ENCODE measurements at regions not wholly inside any gene's neighbourhood (a gene's known extent, or its start where the extent isn't known, plus 50 kb on each side); places are given as distances from the start of the nearest gene placed in this dataset.

DNA sequence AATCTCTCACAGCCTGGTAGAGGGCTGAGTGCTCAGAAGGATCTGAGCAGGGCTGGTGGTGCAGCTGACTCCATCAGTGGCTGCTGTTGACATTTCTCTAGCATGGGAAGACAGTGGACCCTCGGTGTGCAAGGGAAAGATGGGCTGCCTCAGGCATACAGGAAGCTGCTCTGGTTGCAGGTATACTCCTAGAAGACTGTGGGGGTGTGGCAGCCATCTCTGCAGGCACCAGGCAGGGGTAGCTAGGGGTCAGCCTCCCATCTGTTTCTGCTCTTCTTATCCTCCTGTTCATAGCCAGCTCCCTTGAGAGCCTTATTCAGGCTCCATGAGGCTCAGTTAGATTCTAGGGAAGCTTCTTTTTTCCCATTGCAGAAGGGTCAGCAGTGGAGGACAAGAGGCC is 475.5 kb downstream of the TSHZ3 start:
- H4K20me1 ChIP-seq (ENCODE audit: insufficient read depth, low read length): no peaks in the 10 kb centered on the region
- POLR2A ChIA-PET: interaction anchor here (0.8 to 1.4 kb wide), 2 partner anchors 13 to 36 kb away, joined by 3 read pairs; no protein-coding TSS in a partner anchor
- intact Hi-C loops (cut with micrococcal nuclease; ENCODE audit: unreplicated experiment): no loop called here

DNA sequence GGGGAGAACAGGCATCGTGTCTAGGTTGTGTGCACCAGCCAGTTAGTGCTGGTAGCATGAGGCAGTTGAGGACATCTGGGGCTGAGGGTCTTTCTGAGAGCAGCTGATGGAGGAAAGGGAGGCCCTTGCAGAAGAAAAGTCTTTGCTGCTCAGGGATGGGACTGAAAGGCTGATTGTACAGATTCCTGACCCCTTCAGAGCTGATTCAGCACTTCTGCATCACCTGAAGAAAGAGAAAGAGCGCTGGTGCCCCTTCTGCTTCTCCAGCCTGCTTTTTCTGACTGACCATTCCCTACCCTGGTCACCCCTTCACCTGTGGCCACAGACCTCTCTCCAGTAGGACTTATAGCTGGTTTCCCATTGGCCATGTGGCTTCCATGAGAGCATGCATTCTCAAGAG is 476.2 kb downstream of the TSHZ3 start:
- no peaks in the 10 kb centered on the region for H3K9me3 ChIP-seq (ENCODE audit: low read length)
- H3K4me1 ChIP-seq (ENCODE audit: insufficient read depth, low read length, poor library complexity, severe bottlenecking): no peaks in the 10 kb centered on the region
- no peaks in the 10 kb centered on the region for H4K20me1 ChIP-seq (ENCODE audit: insufficient read depth, low read length)
- no peak overlapping the region for H2AFZ ChIP-seq (ENCODE audit: low read length)
- intact Hi-C loops (cut with micrococcal nuclease; ENCODE audit: unreplicated experiment): no loop called here
- ChIA-PET POLR2A (no interaction called here), CTCF (ENCODE audit: unreplicated experiment) (no interaction called here)
- no peak overlapping the region for H3K4me3 ChIP-seq (ENCODE audit: low read depth, low read length, poor library complexity, severe bottlenecking)
- BruUV-seq (replicated peaks): no TSS peak
- no peaks in the 10 kb centered on the region for H3K9me2 ChIP-seq (ENCODE audit: insufficient read depth, low read length)
- H3K4me2 ChIP-seq (ENCODE audit: low read length): no peak overlapping the region
- TF ChIP-seq EZH2phosphoT487 (IDR thresholded peaks at IDR 0.05; ENCODE audit: borderline replicate concordance, low read depth, low read length): no peak
- TF ChIP-seq, protein P1, sequence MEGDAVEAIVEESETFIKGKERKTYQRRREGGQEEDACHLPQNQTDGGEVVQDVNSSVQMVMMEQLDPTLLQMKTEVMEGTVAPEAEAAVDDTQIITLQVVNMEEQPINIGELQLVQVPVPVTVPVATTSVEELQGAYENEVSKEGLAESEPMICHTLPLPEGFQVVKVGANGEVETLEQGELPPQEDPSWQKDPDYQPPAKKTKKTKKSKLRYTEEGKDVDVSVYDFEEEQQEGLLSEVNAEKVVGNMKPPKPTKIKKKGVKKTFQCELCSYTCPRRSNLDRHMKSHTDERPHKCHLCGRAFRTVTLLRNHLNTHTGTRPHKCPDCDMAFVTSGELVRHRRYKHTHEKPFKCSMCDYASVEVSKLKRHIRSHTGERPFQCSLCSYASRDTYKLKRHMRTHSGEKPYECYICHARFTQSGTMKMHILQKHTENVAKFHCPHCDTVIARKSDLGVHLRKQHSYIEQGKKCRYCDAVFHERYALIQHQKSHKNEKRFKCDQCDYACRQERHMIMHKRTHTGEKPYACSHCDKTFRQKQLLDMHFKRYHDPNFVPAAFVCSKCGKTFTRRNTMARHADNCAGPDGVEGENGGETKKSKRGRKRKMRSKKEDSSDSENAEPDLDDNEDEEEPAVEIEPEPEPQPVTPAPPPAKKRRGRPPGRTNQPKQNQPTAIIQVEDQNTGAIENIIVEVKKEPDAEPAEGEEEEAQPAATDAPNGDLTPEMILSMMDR (conservative IDR thresholded peaks at IDR 0.05; ENCODE audit: low read length): no peak
- H3K79me2 ChIP-seq (ENCODE audit: insufficient read depth, low read depth, low read length): no peaks in the 10 kb centered on the region
- DNase-seq (ENCODE audit: low spot score): no peak
- H3K27ac ChIP-seq (ENCODE audit: low read depth, low read length, poor library complexity, severe bottlenecking): no peak overlapping the region
- H3K36me3 ChIP-seq (ENCODE audit: insufficient read depth, low read length): no peaks in the 10 kb centered on the region

More for the DNA sequence above, 475.5 kb downstream of the TSHZ3 start:
- Histone ChIP-seq H3K4me2 (ENCODE audit: low read length) (no peak overlapping the region), H3K36me3 (ENCODE audit: insufficient read depth, low read length) (no peaks in the 10 kb centered on the region), H3K4me1 (ENCODE audit: insufficient read depth, low read length, poor library complexity, severe bottlenecking) (no peaks in the 10 kb centered on the region), H3K79me2 (ENCODE audit: insufficient read depth, low read depth, low read length) (no peaks in the 10 kb centered on the region), H3K27ac (ENCODE audit: low read depth, low read length, poor library complexity, severe bottlenecking) (no peak overlapping the region), H2AFZ (ENCODE audit: low read length) (no peak overlapping the region), H3K4me3 (ENCODE audit: low read depth, low read length, poor library complexity, severe bottlenecking) (no peak overlapping the region), H3K9me2 (ENCODE audit: insufficient read depth, low read length) (no peaks in the 10 kb centered on the region), H3K9me3 (ENCODE audit: low read length) (no peaks in the 10 kb centered on the region)
- no peak for DNase-seq (ENCODE audit: low spot score)
- BruUV-seq (replicated peaks): no TSS peak
- CTCF ChIA-PET (ENCODE audit: unreplicated experiment): no interaction called here
- no peak for TF ChIP-seq EZH2phosphoT487 (IDR thresholded peaks at IDR 0.05; ENCODE audit: borderline replicate concordance, low read depth, low read length)
- TF ChIP-seq, protein P1 (conservative IDR thresholded peaks at IDR 0.05; ENCODE audit: low read length): no peak

DNA sequence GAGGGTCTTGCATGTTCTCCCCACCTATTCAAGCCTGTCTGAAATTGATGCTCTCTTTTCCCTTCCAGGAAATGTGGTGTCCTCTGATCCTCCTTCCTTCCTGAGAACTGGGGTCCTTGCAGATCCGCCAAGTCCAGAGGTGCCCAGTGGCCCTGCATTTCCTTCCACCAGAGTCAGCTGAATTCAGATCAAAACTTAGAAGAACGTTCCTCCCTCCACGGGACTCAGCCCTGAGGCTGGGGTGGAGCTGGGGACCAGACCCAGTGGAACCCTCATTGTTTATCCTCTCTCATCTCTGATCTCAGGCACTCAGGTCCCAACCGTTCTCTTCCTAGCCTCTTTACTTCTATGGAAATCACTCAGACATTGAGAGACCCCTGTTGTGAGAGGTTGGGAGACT is 477.3 kb downstream of the TSHZ3 start:
- no TSS peak for BruUV-seq (replicated peaks)
- Histone ChIP-seq H3K4me2 (ENCODE audit: low read length) (no peak overlapping the region), H3K4me3 (ENCODE audit: low read depth, low read length, poor library complexity, severe bottlenecking) (no peak overlapping the region), H3K79me2 (ENCODE audit: insufficient read depth, low read depth, low read length) (no peaks in the 10 kb centered on the region), H3K4me1 (ENCODE audit: insufficient read depth, low read length, poor library complexity, severe bottlenecking) (no peaks in the 10 kb centered on the region), H3K9me3 (ENCODE audit: low read length) (no peaks in the 10 kb centered on the region), H3K36me3 (ENCODE audit: insufficient read depth, low read length) (no peaks in the 10 kb centered on the region), H4K20me1 (ENCODE audit: insufficient read depth, low read length) (no peaks in the 10 kb centered on the region), H2AFZ (ENCODE audit: low read length) (no peak overlapping the region), H3K9me2 (ENCODE audit: insufficient read depth, low read length) (no peaks in the 10 kb centered on the region), H3K27ac (ENCODE audit: low read depth, low read length, poor library complexity, severe bottlenecking) (no peak overlapping the region)
- TF ChIP-seq, protein P1 (conservative IDR thresholded peaks at IDR 0.05; ENCODE audit: low read length): no peak
- no peak for TF ChIP-seq EZH2phosphoT487 (IDR thresholded peaks at IDR 0.05; ENCODE audit: borderline replicate concordance, low read depth, low read length)
- intact Hi-C loops (cut with micrococcal nuclease; ENCODE audit: unreplicated experiment): no loop called here
- DNase-seq (ENCODE audit: low spot score): no peak
- CTCF ChIA-PET (ENCODE audit: unreplicated experiment): no interaction called here
- POLR2A ChIA-PET: no interaction called here
